Stimulated activated memory B cell treated with anti-CD40 and anti-IgM and Interleukin-4, amounts not matched to agents 10 μg/mL and 1 μg/mL and 100 μg/mL, for 72 hours (primary cell): ENCODE measurements at regions not wholly inside any gene's neighbourhood (a gene's known extent, or its start where the extent isn't known, plus 50 kb on each side); places are given as distances from the start of the nearest gene placed in this dataset.
"Not testable (repeated sequence)": the region's sequence is repeated elsewhere in the genome, so short reads cannot be mapped to it uniquely, and the experiment has no call there.

Experiments used
- ATAC-seq: fragments of 150-1000 bp; cut with Tn5 transposase; 2 replicates; pipeline ENCODE4 v1.10.0; 2021
- H3K27ac Mint-ChIP-seq: one replicate; pipeline ENCODE4 v1.8.0; 2022; ENCODE audit warnings: mild to moderate bottlenecking, mixed read lengths
- H3K27me3 Mint-ChIP-seq: one replicate; pipeline ENCODE4 v1.8.0; 2022; ENCODE audit warnings: mixed read lengths
- H3K36me3 Mint-ChIP-seq: one replicate; pipeline ENCODE4 v1.8.0; 2022; ENCODE audit warnings: mixed read lengths
- H3K4me1 Mint-ChIP-seq: one replicate; pipeline ENCODE4 v1.8.0; 2022; ENCODE audit warnings: mixed read lengths
- H3K4me3 Mint-ChIP-seq: one replicate; pipeline ENCODE4 v1.8.0; 2022; ENCODE audit warnings: mild to moderate bottlenecking, moderate library complexity, mixed read lengths
- H3K9me3 Mint-ChIP-seq: one replicate; pipeline ENCODE4 v1.8.0; 2022; ENCODE audit warnings: mixed read lengths

DNA sequence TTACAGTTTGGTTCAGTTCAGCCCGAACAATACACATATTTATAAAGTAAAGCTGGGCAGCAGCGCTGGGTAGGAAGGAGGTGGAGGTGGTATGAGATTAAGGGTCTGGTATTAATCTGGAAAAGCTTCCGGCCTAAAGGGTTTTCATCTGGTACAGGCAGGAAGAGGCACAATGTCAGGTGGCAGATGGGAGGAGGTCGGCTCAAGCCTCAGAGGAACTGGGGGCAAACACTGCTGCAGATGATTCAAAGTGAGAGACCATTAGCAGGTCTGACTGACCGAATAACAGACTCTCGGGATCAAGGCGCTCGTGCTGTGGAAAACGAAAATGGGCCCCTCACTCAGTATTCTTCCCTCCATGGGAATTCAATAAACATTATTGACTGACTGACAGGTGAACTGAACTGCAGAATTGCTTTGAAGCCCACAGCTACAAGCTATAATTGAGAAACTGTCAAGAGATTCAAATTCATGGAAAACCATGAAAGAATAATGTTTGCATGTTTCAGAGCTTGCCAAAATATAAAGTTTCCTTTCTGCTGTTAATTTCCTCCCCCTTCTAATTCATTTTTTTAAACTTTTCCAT lies 75.3 kb downstream of the TMEM167A start:
- ATAC-seq, result no peak

GRCh38 chr5:83000922-83001321 lies 76.3 kb downstream of the TMEM167A start:
- H3K36me3 Mint-ChIP-seq, result no peaks in the 10 kb centered on the region

More for the DNA sequence above, 75.3 kb downstream of the TMEM167A start:
- Mint-ChIP-seq H3K4me1 (no peaks in the 10 kb centered on the region), H3K9me3 (peaks cover 2% of the 10 kb centered on the region), H3K27me3 (peaks cover 7% of the 10 kb centered on the region), H3K4me3 (no peak overlapping the region), H3K27ac (no peak overlapping the region), H3K36me3 (no peaks in the 10 kb centered on the region)

DNA sequence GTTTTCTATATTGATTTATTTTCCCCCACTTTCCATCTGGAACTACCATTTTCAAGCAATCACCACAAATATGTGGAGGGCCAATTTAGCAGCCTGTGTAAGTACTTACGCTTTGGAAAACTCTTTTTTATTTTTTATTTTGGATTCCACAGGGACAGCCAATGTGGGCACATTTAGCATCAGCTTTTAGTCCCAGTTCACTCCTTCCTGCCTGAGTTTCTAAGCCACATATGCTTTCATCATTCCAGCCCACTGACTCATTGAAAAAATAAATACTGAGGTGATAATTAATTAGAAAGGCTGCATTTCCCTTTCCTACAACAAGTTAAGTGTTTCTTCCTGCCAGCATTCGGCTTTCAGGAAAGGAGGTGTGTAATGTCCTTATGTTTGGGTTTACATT lies 76.8 kb downstream of the TMEM167A start:
- ATAC-seq, result no peak
- H3K4me3 Mint-ChIP-seq, result no peak overlapping the region
- peaks cover under 1% of the 10 kb centered on the region for H3K27me3 Mint-ChIP-seq
- H3K27ac Mint-ChIP-seq, result no peak overlapping the region
- no peaks in the 10 kb centered on the region for H3K9me3 Mint-ChIP-seq
- no peaks in the 10 kb centered on the region for H3K4me1 Mint-ChIP-seq
- H3K36me3 Mint-ChIP-seq, result no peaks in the 10 kb centered on the region

More at GRCh38 chr5:83000922-83001321, 76.3 kb downstream of the TMEM167A start:
- Mint-ChIP-seq H3K4me1 (no peaks in the 10 kb centered on the region), H3K27me3 (peaks cover 6% of the 10 kb centered on the region), H3K27ac (no peak overlapping the region), H3K9me3 (no peaks in the 10 kb centered on the region), H3K4me3 (no peak overlapping the region)
- ATAC-seq, result no peak

GRCh38 chr5:82993416-82993815 lies 83.8 kb downstream of the TMEM167A start:
- ATAC-seq, result no peak
- no peaks in the 10 kb centered on the region for H3K36me3 Mint-ChIP-seq
- H3K4me3 Mint-ChIP-seq, result no peak overlapping the region
- no peaks in the 10 kb centered on the region for H3K4me1 Mint-ChIP-seq
- no peaks in the 10 kb centered on the region for H3K27me3 Mint-ChIP-seq
- H3K9me3 Mint-ChIP-seq, result no peaks in the 10 kb centered on the region
- H3K27ac Mint-ChIP-seq, result no peak overlapping the region

GRCh38 chr5:82992646-82993045 lies 84.5 kb downstream of the TMEM167A start:
- Mint-ChIP-seq H3K27me3 (no peaks in the 10 kb centered on the region), H3K9me3 (no peaks in the 10 kb centered on the region), H3K36me3 (no peaks in the 10 kb centered on the region), H3K4me3 (no peak overlapping the region), H3K4me1 (no peaks in the 10 kb centered on the region), H3K27ac (no peak overlapping the region)
- no peak for ATAC-seq

DNA sequence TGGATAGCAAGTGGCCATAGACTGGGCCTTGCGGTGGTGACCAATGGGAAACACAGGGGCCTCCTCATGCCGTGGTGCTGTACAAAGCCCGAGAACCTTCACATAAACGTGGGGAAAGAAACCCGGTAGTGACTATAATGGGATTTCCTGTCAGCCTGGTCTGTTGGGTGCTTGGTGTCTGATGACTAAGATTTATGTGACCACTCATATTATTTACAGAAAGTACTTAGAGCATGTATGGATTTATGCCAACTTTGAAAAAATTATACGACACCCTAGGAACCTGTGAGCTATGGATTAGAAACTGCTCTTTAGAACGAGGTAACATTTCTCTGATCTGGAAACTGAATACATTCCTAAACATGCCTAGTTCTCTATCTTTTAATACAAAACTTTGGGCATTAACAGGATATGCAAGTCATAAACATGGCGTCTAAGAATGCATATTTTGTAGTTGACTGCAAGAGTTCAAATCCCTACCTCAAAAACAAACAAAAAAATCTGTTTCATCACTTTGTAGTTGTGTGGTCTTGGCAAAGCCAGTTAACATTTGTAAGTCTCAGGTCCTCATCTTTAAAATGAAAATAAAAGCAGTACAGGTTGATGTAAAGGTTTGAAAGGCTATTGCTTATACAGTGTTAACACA lies 85.4 kb downstream of the TMEM167A start:
- H3K9me3 Mint-ChIP-seq, result no peaks in the 10 kb centered on the region
- no peak overlapping the region for H3K4me3 Mint-ChIP-seq
- H3K27me3 Mint-ChIP-seq, result no peaks in the 10 kb centered on the region
- H3K36me3 Mint-ChIP-seq, result no peaks in the 10 kb centered on the region
- no peaks in the 10 kb centered on the region for H3K4me1 Mint-ChIP-seq
- ATAC-seq, result no peak
- H3K27ac Mint-ChIP-seq, result no peak overlapping the region

- Mint-ChIP-seq H3K36me3 (no peaks in the 10 kb centered on the region), H3K4me3 (no peak overlapping the region), H3K4me1 (no peaks in the 10 kb centered on the region), H3K9me3 (no peaks in the 10 kb centered on the region), H3K27ac (no peak overlapping the region), H3K27me3 (no peaks in the 10 kb centered on the region)
- ATAC-seq, result no peak
Observed at GRCh38 chr5:82991059-82991458, 86.1 kb downstream of the TMEM167A start.

DNA sequence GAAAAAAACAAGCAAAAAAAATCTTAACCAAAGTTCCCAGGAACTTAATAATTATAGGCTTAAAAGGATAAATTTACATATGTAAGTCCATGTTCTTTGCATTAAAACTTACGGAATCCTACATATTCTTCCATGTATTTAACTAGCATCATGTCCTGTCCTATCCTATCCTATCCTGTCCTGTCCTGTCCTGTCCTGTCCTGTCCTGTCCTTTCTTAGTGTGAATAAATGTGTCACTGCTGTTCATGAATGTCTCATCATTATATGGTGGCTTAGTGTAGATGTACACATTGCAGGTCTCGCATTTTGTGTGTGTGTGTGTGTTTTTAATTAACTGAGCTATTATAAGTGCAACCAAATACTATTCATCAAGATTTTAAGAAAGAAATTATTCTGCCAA lies 90.0 kb downstream of the TMEM167A start:
- Mint-ChIP-seq H3K36me3 (no peaks in the 10 kb centered on the region), H3K27ac (no peak overlapping the region), H3K4me3 (no peak overlapping the region)

DNA sequence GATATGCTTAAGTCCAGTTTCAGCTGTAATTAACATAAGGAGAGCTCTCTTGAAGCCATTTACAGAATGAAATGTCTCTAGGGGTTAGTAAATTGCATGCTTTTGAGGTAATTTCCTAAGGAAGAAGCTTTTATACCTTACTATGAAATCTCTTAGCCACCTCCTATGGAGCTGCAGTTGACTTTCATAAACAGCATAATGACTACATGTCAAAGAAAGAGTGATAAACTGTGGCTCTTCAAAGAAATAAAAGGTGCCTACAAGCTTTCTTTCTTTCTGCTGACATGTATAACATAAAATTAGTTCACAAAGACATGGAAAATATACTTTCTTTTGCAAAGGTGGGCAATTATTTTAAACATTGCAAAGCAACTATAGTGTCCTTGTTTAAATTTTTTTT lies 90.8 kb downstream of the TMEM167A start:
- Mint-ChIP-seq H3K27me3 (no peaks in the 10 kb centered on the region), H3K27ac (no peak overlapping the region), H3K4me1 (no peaks in the 10 kb centered on the region), H3K4me3 (no peak overlapping the region), H3K9me3 (no peaks in the 10 kb centered on the region), H3K36me3 (no peaks in the 10 kb centered on the region)
- ATAC-seq, result no peak

More for the DNA sequence above, 90.0 kb downstream of the TMEM167A start:
- no peak for ATAC-seq
- no peaks in the 10 kb centered on the region for H3K9me3 Mint-ChIP-seq
- H3K27me3 Mint-ChIP-seq, result no peaks in the 10 kb centered on the region
- H3K4me1 Mint-ChIP-seq, result no peaks in the 10 kb centered on the region

- Mint-ChIP-seq H3K9me3 (no peaks in the 10 kb centered on the region), H3K27ac (no peak overlapping the region), H3K27me3 (no peaks in the 10 kb centered on the region), H3K4me1 (no peaks in the 10 kb centered on the region), H3K36me3 (no peaks in the 10 kb centered on the region), H3K4me3 (no peak overlapping the region)
- no peak for ATAC-seq
Observed at GRCh38 chr5:82985763-82986162, 91.4 kb downstream of the TMEM167A start.

DNA sequence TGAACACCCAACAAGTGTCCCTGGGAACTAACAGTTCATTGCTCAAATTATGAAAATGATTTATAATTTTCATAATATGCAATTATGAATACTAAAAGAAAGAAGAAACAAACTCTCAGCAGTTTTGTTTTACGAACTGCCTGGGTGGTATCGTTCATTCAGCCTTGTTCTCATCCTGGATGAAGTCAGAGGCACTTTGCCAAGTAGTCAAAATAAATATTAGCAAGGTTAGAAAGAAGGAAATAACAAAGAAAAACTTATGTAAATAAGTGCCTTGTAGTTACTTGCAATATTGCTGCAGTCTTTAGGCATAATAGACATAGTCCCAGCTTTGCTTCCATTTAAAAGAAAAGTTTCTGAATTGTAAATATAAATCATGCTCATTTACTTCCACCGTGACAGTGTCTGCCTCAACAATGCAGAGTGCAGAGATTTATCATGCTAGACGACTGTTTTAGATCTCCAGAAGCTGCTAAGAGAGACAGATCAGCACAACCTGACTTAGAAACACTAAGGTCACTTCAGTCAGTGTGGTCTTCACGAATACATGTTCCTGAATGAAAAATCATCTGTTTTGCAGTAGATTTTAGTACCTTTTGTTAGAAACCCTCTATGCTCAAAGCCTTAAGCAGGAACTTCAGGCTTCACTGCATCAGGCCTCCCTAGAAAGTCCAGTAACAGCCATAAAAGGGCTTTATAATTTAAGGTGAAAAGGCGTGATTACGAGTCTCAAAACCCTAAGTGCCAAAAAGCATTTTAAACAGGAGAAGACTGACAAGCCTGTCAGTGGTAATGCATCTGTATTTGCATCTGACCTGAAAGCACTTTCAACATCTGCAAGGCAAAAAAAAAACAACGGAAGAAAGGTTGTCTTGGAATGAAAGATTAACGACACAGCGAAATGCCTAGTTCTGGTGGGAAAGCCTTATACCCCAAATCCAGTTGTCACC lies 92.1 kb downstream of the TMEM167A start:
- Mint-ChIP-seq H3K27ac (no peak overlapping the region), H3K4me1 (no peaks in the 10 kb centered on the region), H3K27me3 (no peaks in the 10 kb centered on the region), H3K36me3 (no peaks in the 10 kb centered on the region), H3K4me3 (no peak overlapping the region), H3K9me3 (no peaks in the 10 kb centered on the region)
- ATAC-seq, result no peak

- no peaks in the 10 kb centered on the region for H3K4me1 Mint-ChIP-seq
- no peak overlapping the region for H3K4me3 Mint-ChIP-seq
- peaks cover 11% of the 10 kb centered on the region for H3K27me3 Mint-ChIP-seq
- H3K36me3 Mint-ChIP-seq, result no peaks in the 10 kb centered on the region
- no peaks in the 10 kb centered on the region for H3K9me3 Mint-ChIP-seq
- no peak overlapping the region for H3K27ac Mint-ChIP-seq
- ATAC-seq, result no peak
Observed at GRCh38 chr5:82982846-82983245, 94.3 kb downstream of the TMEM167A start.

DNA sequence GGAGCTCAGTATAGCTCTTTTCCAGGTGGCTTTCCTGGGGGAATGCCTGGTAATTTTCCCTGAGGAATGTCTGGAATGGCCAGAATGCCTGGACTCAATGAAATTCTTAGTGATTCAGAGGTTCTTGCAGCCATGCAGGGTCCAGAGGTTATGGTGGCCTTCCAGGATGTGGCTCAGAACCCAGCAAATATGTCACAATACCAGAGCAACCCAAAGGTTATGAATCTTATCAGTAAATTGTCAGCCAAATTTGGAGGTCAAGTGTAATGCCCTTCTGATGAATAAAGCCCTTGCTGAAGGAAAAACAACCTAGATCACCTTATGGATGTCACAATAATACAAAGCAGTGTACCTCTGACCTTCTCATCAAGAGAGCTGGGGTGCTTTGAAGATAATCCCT lies 100.3 kb downstream of the TMEM167A start:
- not testable (repeated sequence) for ATAC-seq, H3K36me3 Mint-ChIP-seq, H3K27ac Mint-ChIP-seq, H3K4me3 Mint-ChIP-seq, H3K4me1 Mint-ChIP-seq
- Mint-ChIP-seq H3K27me3 (peaks cover 11% of the 10 kb centered on the region), H3K9me3 (peaks cover 19% of the 10 kb centered on the region)

DNA sequence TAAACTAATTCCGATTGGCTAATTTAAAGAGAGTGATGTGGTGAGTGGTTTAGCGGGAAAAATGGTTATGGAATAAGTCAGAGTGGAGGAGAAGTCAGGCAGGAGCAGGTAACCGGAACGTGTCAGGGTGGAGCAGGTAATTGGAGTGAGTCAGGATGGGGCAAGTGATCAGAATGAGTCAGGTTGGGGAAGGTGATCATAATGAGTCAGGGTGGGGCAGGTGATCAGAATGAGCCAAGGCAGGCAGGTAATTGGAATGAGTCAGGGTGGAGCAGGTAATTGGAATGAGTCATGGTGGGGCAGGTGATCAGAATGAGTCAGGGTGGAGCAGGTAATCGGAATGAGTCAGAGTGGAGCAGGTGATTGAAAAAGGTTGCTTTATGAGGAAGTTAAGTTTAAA lies 101.4 kb downstream of the TMEM167A start:
- H3K9me3 Mint-ChIP-seq, result peaks cover 19% of the 10 kb centered on the region
- H3K27ac Mint-ChIP-seq, result no peak overlapping the region
- no peaks in the 10 kb centered on the region for H3K4me1 Mint-ChIP-seq
- H3K4me3 Mint-ChIP-seq, result no peak overlapping the region
- H3K36me3 Mint-ChIP-seq, result peaks cover 5% of the 10 kb centered on the region
- ATAC-seq, result no peak
- H3K27me3 Mint-ChIP-seq, result peaks cover 11% of the 10 kb centered on the region

- peaks cover 11% of the 10 kb centered on the region for H3K27me3 Mint-ChIP-seq
- no peaks in the 10 kb centered on the region for H3K4me1 Mint-ChIP-seq
- peaks cover 5% of the 10 kb centered on the region for H3K36me3 Mint-ChIP-seq
- no peak overlapping the region for H3K4me3 Mint-ChIP-seq
- no peak for ATAC-seq
- H3K9me3 Mint-ChIP-seq, result peaks cover 19% of the 10 kb centered on the region
- H3K27ac Mint-ChIP-seq, result no peak overlapping the region
Observed at GRCh38 chr5:82975396-82975795, 101.8 kb downstream of the TMEM167A start.
